HG03575 (cell line): ENCODE measurements at regions not wholly inside any gene's neighbourhood (a gene's known extent, or its start where the extent isn't known, plus 50 kb on each side); places are given as distances from the start of the nearest gene placed in this dataset.
"Not testable (repeated sequence)": the region's sequence is repeated elsewhere in the genome, so short reads cannot be mapped to it uniquely, and the experiment has no call there.

ENCODE experiments used
- ATAC-seq: cut with Tn5 transposase; IDR thresholded peaks from one replicate; pipeline ENCODE4 v1.9.1; 2021; ENCODE audit not compliant: unreplicated experiment, insufficient number of reproducible peaks, low FRiP score; ENCODE audit errors: extremely low read depth

GRCh38 chr9:30478684-30479083 lies 1905.8 kb upstream of the ACO1 start:
- ATAC-seq, result no peak

GRCh38 chr9:30482499-30482898 lies 1901.9 kb upstream of the ACO1 start:
- ATAC-seq, result no peak

GRCh38 chr9:30484690-30485089 lies 1899.8 kb upstream of the ACO1 start:
- no peak for ATAC-seq

GRCh38 chr9:30504502-30504905 lies 1879.9 kb upstream of the ACO1 start:
- no peak for ATAC-seq

GRCh38 chr9:30505311-30505710 lies 1879.1 kb upstream of the ACO1 start:
- no peak for ATAC-seq

GRCh38 chr9:30506749-30507148 lies 1877.7 kb upstream of the ACO1 start:
- no peak for ATAC-seq

- no peak for ATAC-seq
Observed at GRCh38 chr9:30507166-30507565, 1877.3 kb upstream of the ACO1 start.

- no peak for ATAC-seq
Observed at GRCh38 chr9:30511666-30512065, 1872.8 kb upstream of the ACO1 start.

- no peak for ATAC-seq
Observed at GRCh38 chr9:30519166-30519565, 1865.3 kb upstream of the ACO1 start.

GRCh38 chr9:30519756-30520155 lies 1864.7 kb upstream of the ACO1 start:
- no peak for ATAC-seq

GRCh38 chr9:30522061-30522460 lies 1862.4 kb upstream of the ACO1 start:
- no peak for ATAC-seq

- no peak for ATAC-seq
Observed at GRCh38 chr9:30522486-30522885, 1862.0 kb upstream of the ACO1 start.

- ATAC-seq, result no peak
Observed at GRCh38 chr9:30524311-30524710, 1860.1 kb upstream of the ACO1 start.

GRCh38 chr9:30534455-30534854 lies 1850.0 kb upstream of the ACO1 start:
- no peak for ATAC-seq

- ATAC-seq, result no peak
Observed at GRCh38 chr9:30534896-30535295, 1849.5 kb upstream of the ACO1 start.

GRCh38 chr9:30536494-30536893 lies 1847.9 kb upstream of the ACO1 start:
- ATAC-seq, result no peak

GRCh38 chr9:30539696-30540095 lies 1844.7 kb upstream of the ACO1 start:
- not testable (repeated sequence) for ATAC-seq

GRCh38 chr9:30574355-30575151 lies 1809.9 kb upstream of the ACO1 start:
- no peak for ATAC-seq

GRCh38 chr9:30575218-30575617 lies 1809.2 kb upstream of the ACO1 start:
- ATAC-seq, result no peak

- no peak for ATAC-seq
Observed at GRCh38 chr9:30575691-30576090, 1808.8 kb upstream of the ACO1 start.

- ATAC-seq, result no peak
Observed at GRCh38 chr9:30579810-30580209, 1804.6 kb upstream of the ACO1 start.
